Subcutaneous abdominal adipose tissue (tissue), 5 donors: ENCODE measurements at regions not wholly inside any gene's neighbourhood (a gene's known extent, or its start where the extent isn't known, plus 50 kb on each side); places are given as distances from the start of the nearest gene placed in this dataset.

Source experiments
- H3K27ac ChIP-seq: one replicate; pipeline ENCODE4 v1.7.0; 2013; ENCODE audit warnings: low read depth, mild to moderate bottlenecking, inconsistent platforms, low read length, moderate library complexity
- H3K27me3 ChIP-seq, 5 donors: one replicate each; pipeline ENCODE4 v1.7.0; 2013; ENCODE audit warnings: low read length in 5 of 5, inconsistent platforms in 1 of 5; ENCODE audit not compliant: control insufficient read depth in 5 of 5, insufficient read depth in 4 of 5
- H3K36me3 ChIP-seq, 5 donors: one replicate each; pipeline ENCODE4 v1.7.0; 2013; ENCODE audit warnings: low read length in 5 of 5; ENCODE audit not compliant: control insufficient read depth in 5 of 5, insufficient read depth in 5 of 5
- H3K4me1 ChIP-seq, 5 donors: one replicate each; pipeline ENCODE4 v1.7.0; 2013; ENCODE audit warnings: low read length in 5 of 5, mild to moderate bottlenecking in 3 of 5, moderate library complexity in 1 of 5; ENCODE audit not compliant: control insufficient read depth in 5 of 5, insufficient read depth in 5 of 5
- H3K4me3 ChIP-seq, 5 donors: one replicate each; pipeline ENCODE4 v1.7.0; 2013; ENCODE audit warnings: low read length in 5 of 5, low read depth in 1 of 5
- H3K9ac ChIP-seq, 5 donors: one replicate each; pipeline ENCODE4 v1.7.0; 2013; ENCODE audit warnings: low read length in 5 of 5, mild to moderate bottlenecking in 4 of 5, moderate library complexity in 3 of 5
- H3K9me3 ChIP-seq, 5 donors: one replicate each; pipeline ENCODE4 v1.7.0; 2013; ENCODE audit warnings: low read length in 5 of 5; ENCODE audit not compliant: control insufficient read depth in 5 of 5
- donor health status: healthy.
- donor health status: healthy.
- donor health status: healthy.
- donor health status: healthy.
- donor health status: healthy.

DNA sequence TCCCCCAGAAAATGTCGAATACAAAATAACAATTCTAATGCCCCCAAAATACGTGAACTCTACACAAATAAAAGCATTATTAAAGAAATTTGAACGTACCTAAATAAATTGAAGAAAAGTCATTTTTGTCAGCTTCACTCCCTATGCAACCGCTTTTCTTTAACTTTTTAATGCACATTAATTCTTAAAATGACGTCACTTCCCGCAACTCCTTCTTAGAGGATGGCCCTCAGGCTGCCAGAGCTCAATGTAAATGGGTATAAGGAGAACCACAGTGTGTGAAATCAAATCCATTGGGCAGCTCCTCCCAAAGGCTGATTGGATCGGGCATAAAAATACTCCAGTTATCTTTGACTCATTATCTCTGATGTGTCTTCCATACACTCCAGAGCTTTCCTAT lies 736.9 kb downstream of the GBE1 start:
- H3K9ac ChIP-seq = no peak overlapping the region
- no peaks in the 10 kb centered on the region for H3K36me3 ChIP-seq
- no peaks in the 10 kb centered on the region for H3K27me3 ChIP-seq
- no peaks in the 10 kb centered on the region for H3K9me3 ChIP-seq
- no peaks in the 10 kb centered on the region for H3K4me1 ChIP-seq
- H3K4me3 ChIP-seq = no peak overlapping the region
- H3K27ac ChIP-seq = no peak overlapping the region

DNA sequence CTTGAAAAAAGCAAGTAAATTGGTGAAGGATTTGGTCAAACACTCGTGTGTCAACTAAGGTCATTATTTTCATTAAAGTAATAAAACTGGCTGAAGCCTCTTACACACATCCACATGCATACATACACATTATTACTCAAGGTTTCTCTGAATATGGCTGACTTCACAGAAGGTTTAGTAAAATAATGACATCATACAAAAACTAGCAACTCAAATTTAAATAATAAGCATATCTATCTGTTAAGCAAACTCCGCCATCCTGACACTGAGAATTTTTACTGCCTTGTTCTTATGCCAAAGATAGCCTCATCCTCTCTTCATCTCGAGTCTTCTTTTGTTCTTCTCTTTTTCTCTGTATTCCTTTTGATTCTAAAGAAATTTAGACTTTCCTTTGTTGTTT lies 739.1 kb downstream of the GBE1 start:
- Histone ChIP-seq H3K27me3 (no peaks in the 10 kb centered on the region), H3K9ac (no peak overlapping the region), H3K4me3 (no peak overlapping the region), H3K4me1 (no peaks in the 10 kb centered on the region), H3K36me3 (no peaks in the 10 kb centered on the region), H3K9me3 (no peaks in the 10 kb centered on the region), H3K27ac (no peak overlapping the region)

DNA sequence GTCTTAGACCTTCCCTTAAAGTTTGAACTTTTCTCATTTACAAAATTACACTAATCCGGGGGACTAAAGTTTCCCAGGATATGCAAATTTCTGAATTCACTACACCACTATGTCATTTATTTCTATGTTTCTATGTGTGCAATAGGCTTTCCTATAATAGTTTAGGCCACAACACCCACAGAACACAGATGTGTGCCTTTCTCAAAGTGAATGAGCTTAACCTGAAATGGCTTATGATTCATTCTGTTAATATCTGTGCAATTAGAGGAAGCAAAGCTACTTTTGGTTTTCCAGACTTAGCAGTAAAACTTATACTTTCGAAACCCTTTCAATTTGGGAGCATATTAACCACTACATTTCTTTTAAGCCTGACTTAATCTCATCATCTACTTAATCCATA lies 748.1 kb downstream of the GBE1 start:
- no peak overlapping the region for H3K27ac ChIP-seq
- H3K4me1 ChIP-seq = no peaks in the 10 kb centered on the region
- no peaks in the 10 kb centered on the region for H3K36me3 ChIP-seq
- no peaks in the 10 kb centered on the region for H3K27me3 ChIP-seq
- H3K9ac ChIP-seq = no peak overlapping the region
- H3K4me3 ChIP-seq = no peak overlapping the region
- peaks cover 0 to 10% (median 3%) of the 10 kb centered on the region in 5 donors for H3K9me3 ChIP-seq

DNA sequence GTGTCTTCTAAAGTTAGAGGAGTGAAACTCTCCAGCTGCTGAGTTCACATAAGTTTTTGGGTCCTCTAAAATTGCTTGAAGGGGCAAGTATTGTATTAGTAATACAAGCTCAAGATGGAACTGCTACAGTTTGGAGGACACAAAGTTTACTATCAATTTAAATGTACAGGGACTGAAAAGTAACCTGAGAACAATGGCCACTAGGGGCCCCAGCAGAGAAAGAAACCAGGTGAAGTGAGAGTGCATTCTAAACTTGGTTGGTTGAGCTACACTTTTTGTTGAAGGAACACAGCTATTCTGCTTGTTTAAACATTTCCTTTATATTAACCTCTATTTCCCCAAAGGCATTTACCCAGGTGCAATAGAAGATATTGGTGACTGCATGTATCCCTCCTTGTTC lies 755.5 kb downstream of the GBE1 start:
- H3K4me3 ChIP-seq = no peak overlapping the region
- peaks cover 0 to 13% (median 0%) of the 10 kb centered on the region in 5 donors for H3K9me3 ChIP-seq
- H3K27ac ChIP-seq = no peak overlapping the region
- no peaks in the 10 kb centered on the region for H3K36me3 ChIP-seq
- no peaks in the 10 kb centered on the region for H3K4me1 ChIP-seq
- no peaks in the 10 kb centered on the region for H3K27me3 ChIP-seq
- H3K9ac ChIP-seq = no peak overlapping the region

DNA sequence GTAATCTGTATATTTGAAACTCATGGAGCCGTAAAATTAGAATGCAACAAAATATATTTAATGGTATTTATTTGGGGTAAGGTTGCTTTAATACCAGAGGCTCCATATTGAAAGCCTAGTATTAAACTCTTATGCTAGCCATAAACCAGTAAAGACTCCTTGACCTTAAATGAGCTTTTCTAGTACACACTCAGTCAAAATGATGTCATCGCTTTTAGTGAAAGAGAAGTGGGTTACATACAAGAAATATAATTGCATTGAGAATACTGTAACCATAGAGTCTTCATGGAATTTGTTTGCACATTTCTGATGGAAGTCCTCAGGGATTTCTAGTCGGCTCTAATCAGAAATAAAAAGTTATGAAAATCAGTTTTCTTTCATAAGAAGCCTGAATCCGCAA lies 757.6 kb downstream of the GBE1 start:
- Histone ChIP-seq H3K27me3 (no peaks in the 10 kb centered on the region), H3K27ac (no peak overlapping the region), H3K36me3 (no peaks in the 10 kb centered on the region), H3K9me3 (peaks cover 0 to 6% (median 0%) of the 10 kb centered on the region in 5 donors), H3K9ac (no peak overlapping the region), H3K4me1 (no peaks in the 10 kb centered on the region), H3K4me3 (no peak overlapping the region)

DNA sequence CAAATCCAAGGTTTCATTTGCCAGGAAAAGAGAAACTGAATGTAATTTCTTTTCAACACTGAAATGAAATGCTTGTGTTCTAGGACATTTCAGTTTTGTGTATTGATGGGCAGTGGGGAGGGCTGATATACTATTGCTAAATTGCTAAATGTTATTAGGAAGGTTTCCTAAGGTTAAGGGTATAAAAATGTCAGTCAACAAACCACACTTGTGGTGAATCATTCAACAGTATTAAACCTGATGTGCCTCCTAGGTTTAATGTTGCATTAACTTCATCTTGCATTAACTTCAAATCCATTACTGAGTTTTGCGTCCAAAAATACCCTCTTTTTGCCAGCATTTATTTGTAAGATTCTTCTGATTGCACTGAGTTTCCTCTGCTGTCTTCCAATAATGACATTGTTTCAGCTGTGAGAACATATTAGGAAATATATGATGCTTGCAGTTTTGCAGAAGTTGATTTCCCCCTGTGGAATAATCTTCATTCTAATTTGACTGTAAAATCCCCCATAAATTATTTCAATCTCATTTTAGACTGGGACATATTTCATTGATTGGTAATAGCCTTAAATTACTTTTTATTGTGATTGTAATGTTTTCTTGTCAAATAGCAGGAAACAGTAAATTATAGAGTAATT lies 758.3 kb downstream of the GBE1 start:
- Histone ChIP-seq H3K9ac (no peak overlapping the region), H3K27ac (no peak overlapping the region), H3K4me3 (no peak overlapping the region), H3K9me3 (peaks cover 0 to 6% (median 0%) of the 10 kb centered on the region in 5 donors), H3K27me3 (no peaks in the 10 kb centered on the region), H3K4me1 (no peaks in the 10 kb centered on the region), H3K36me3 (no peaks in the 10 kb centered on the region)

DNA sequence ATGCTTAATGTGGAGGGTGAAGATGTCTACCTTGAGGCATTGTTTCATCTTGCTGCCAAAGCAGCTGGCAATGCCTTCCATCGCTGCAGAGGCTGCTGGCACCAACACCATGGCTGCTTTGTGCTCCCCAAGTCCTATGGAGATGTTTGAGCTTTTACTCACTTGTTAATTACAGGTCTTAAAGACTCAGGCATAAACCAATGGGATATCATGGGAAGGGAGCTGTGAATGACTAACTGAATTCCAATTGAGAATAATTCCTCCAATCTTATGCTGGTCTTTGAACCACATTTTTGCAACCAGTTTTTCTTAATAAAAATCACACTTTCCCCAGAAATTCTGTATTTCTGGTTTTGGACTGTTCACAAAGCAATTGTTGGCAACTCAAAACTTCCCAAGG lies 762.0 kb downstream of the GBE1 start:
- Histone ChIP-seq H3K27ac (no peak overlapping the region), H3K4me3 (no peak overlapping the region), H3K9me3 (no peaks in the 10 kb centered on the region), H3K4me1 (no peaks in the 10 kb centered on the region), H3K9ac (no peak overlapping the region), H3K27me3 (no peaks in the 10 kb centered on the region), H3K36me3 (no peaks in the 10 kb centered on the region)

DNA sequence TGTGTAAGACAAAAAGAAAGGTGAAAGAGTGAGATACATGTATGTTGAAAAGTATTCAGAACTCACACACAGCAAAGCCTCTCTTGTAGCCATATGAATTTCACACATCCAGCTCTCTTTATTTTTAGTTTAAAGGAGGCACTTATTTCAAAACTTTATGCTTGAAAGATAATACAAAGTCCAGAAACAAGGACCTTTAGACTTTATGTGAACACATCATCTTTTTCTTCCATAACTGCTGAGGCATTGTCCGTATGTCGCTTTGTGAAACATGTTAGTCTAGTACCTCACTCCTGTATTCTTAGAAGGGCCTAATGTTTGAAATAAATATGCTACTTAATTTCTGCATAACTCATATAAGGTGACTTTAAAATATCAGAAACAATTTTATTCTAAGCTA lies 763.4 kb downstream of the GBE1 start:
- H3K9ac ChIP-seq = no peak overlapping the region
- H3K4me1 ChIP-seq = no peaks in the 10 kb centered on the region
- H3K27ac ChIP-seq = no peak overlapping the region
- no peaks in the 10 kb centered on the region for H3K27me3 ChIP-seq
- H3K9me3 ChIP-seq = no peaks in the 10 kb centered on the region
- H3K36me3 ChIP-seq = no peaks in the 10 kb centered on the region
- H3K4me3 ChIP-seq = no peak overlapping the region

DNA sequence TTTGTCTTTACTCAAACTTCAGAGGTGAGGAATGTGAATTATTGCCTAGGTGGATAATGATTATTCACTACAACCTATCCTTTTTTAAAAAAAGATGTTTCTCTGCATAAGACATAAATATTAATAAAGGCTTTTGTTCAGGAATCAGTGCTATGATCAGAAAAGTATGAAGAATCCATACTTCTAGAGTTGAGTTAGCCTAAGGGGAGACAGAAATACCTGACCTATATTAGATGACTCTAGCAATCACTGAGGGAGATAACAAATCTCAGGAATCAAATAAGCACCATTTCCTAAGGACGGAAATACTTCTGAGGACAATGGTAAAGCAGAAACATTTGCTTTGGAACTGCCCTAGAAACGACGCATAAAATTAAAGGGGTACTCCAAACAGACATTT lies 763.8 kb downstream of the GBE1 start:
- H3K4me1 ChIP-seq = no peaks in the 10 kb centered on the region

DNA sequence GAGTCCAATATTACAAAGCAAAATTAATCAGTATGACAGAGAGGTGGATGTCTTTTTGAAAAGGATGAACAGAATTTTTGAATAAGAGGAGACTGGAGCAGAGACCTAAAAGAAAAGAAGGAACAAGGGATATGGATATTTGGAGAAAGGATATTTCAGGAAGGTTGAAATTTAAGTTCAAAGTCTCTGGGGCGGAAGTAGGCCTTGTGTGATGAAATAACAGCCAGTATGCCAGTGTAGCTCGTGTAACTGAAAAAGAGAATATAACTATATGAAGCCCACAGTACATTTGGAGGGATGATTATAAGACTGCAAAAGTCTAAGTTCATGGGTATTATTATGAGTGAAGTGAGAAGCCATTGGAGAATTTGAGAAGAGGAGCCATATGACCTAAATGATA lies 766.7 kb downstream of the GBE1 start:
- no peak overlapping the region for H3K9ac ChIP-seq
- H3K36me3 ChIP-seq = no peaks in the 10 kb centered on the region
- no peak overlapping the region for H3K27ac ChIP-seq
- H3K9me3 ChIP-seq = no peaks in the 10 kb centered on the region
- no peaks in the 10 kb centered on the region for H3K4me1 ChIP-seq
- H3K27me3 ChIP-seq = no peaks in the 10 kb centered on the region
- H3K4me3 ChIP-seq = no peak overlapping the region

More for the DNA sequence above, 763.8 kb downstream of the GBE1 start:
- Histone ChIP-seq H3K9ac (no peak overlapping the region), H3K27me3 (no peaks in the 10 kb centered on the region), H3K27ac (no peak overlapping the region), H3K36me3 (no peaks in the 10 kb centered on the region), H3K4me3 (no peak overlapping the region), H3K9me3 (no peaks in the 10 kb centered on the region)
